HepG2 (cell line): ENCODE measurements at regions not wholly inside any gene's neighbourhood (a gene's known extent, or its start where the extent isn't known, plus 50 kb on each side); places are given as distances from the start of the nearest gene placed in this dataset.
"Not testable (repeated sequence)": the region's sequence is repeated elsewhere in the genome, so short reads cannot be mapped to it uniquely, and the experiment has no call there.

Experiments
- ATAC-seq: fragments of 200-7000 bp; cut with Tn5 transposase; 3 replicates; pipeline ENCODE4 v1.9.1; 2020; ENCODE audit warnings: mild to moderate bottlenecking, moderate library complexity
- BruUV-seq: library from RNA; stranded (reverse); fragments of 400-500 nt; replicated peaks from 2 replicates; lab custom pipeline; 2021; lab: Mats Ljungman, UMichigan
- CTCF ChIA-PET: fragments of 300-600 bp; formaldehyde crosslinking; extraction: SDS; loops from one replicate; lab custom pipeline; 2021; ENCODE audit warnings: low total read pairs, inconsistent platforms, low intra/inter-chr PET ratio; lab: Yijun Ruan, JAX
- POLR2A ChIA-PET: fragments of 350-600 bp; sonication (Branson Sonifier 250); formaldehyde crosslinking; loops from one replicate; lab custom pipeline; 2020; ENCODE audit warnings: antibody characterized with exemption, inconsistent platforms; lab: Yijun Ruan, JAX
- DNase-seq: peaks from one replicate; pipeline ENCODE4 v3.0.0-alpha.2; 2015; ENCODE audit warnings: low spot score
- FAIRE-seq: peaks from 3 replicates; lab custom pipeline; 2011; peaks lifted over from hg19 to GRCh38; lab: Jason Lieb, UNC
- H2AFZ ChIP-seq: one replicate; pipeline ENCODE4 v1.6.1; 2011; ENCODE audit warnings: low read length, inconsistent platforms
- H3K27ac ChIP-seq: fragments of 300-600 bp; 3 replicates; pipeline ENCODE4 v1.8.0; 2011; ENCODE audit warnings: mixed run types, mild to moderate bottlenecking, mixed read lengths, low read length, inconsistent platforms; ENCODE audit not compliant: insufficient read depth; ENCODE audit errors: extremely low read length
- H3K27me3 ChIP-seq, 2 experiments: fragments of 200-600 bp in 1 of 2; 2 replicates in 1 of 2; 3 replicates in 1 of 2; pipeline versions ENCODE4 v1.6.0 to v1.8.0; 2011; ENCODE audit warnings: low read length in 2 of 2, mild to moderate bottlenecking in 2 of 2, moderate library complexity in 2 of 2, inconsistent platforms in 1 of 2; ENCODE audit not compliant: insufficient read depth in 2 of 2, control insufficient read depth in 1 of 2
- H3K36me3 ChIP-seq, 2 experiments: fragments of 200-600 bp in 1 of 2; replicated peaks in 1 of 2; 2 replicates in 1 of 2; 3 replicates in 1 of 2; pipeline versions ENCODE4 v1.5.1 to v1.8.0; 2011; ENCODE audit warnings: low read length in 2 of 2, inconsistent platforms in 1 of 2; ENCODE audit not compliant: insufficient read depth in 2 of 2, control insufficient read depth in 1 of 2
- H3K4me1 ChIP-seq: 2 replicates; pipeline ENCODE4 v1.5.1; 2012; ENCODE audit warnings: low read length, inconsistent platforms; ENCODE audit not compliant: insufficient read depth
- H3K4me2 ChIP-seq: 2 replicates; pipeline ENCODE4 v1.6.0; 2011; ENCODE audit warnings: low read depth, low read length, inconsistent platforms
- H3K4me3 ChIP-seq, 3 experiments: fragments of 200-600 bp in 1 of 3; sonication (generic), shearing (Covaris generic) in 1 of 3; replicated peaks in 1 of 3; 2 replicates each; pipeline ENCODE4 v1.5.1; 2011 to 2016; ENCODE audit warnings: low read length in 3 of 3, inconsistent platforms in 2 of 3, low read depth in 2 of 3, mild to moderate bottlenecking in 2 of 3, control low read depth in 1 of 3, mixed read lengths in 1 of 3; ENCODE audit not compliant: insufficient read depth in 1 of 3
- H3K79me2 ChIP-seq: one replicate; pipeline ENCODE4 v1.6.1; 2011; ENCODE audit warnings: low read length, inconsistent platforms; ENCODE audit not compliant: insufficient read depth
- H3K9ac ChIP-seq: 2 replicates; pipeline ENCODE4 v1.6.0; 2011; ENCODE audit warnings: mild to moderate bottlenecking, low read depth, low read length, inconsistent platforms; ENCODE audit not compliant: insufficient read depth
- H3K9me3 ChIP-seq: 2 replicates; pipeline ENCODE4 v1.5.1; 2012; ENCODE audit warnings: mild to moderate bottlenecking, low read length
- H4K20me1 ChIP-seq: 2 replicates; pipeline ENCODE4 v1.6.0; 2011; ENCODE audit warnings: inconsistent platforms, mild to moderate bottlenecking, low read length, moderate library complexity; ENCODE audit not compliant: insufficient read depth
- FOSL2 ChIP-seq: sonication (generic); formaldehyde crosslinking; IDR thresholded peaks from 2 replicates; pipeline ENCODE4 v1.4.0; 2020; ENCODE audit warnings: missing genetic modification reagents
- FOXP4 ChIP-seq: sonication (generic); formaldehyde crosslinking; IDR thresholded peaks from 2 replicates; pipeline ENCODE4 v1.4.0; 2020; ENCODE audit warnings: missing genetic modification reagents
- GATAD2A ChIP-seq: IDR thresholded peaks from 2 replicates; pipeline ENCODE4 v1.6.1; 2016
- HDAC2 ChIP-seq: sonication (generic); formaldehyde crosslinking; IDR thresholded peaks from 2 replicates; pipeline ENCODE4 v1.4.0; 2020; ENCODE audit warnings: missing genetic modification reagents
- HOMEZ ChIP-seq: IDR thresholded peaks from 2 replicates; pipeline ENCODE4 v1.6.1; 2016; ENCODE audit warnings: low read depth
- KAT8 ChIP-seq: IDR thresholded peaks from 2 replicates; pipeline ENCODE4 v1.6.1; 2016; ENCODE audit warnings: missing genetic modification reagents, missing compliant biosample characterization
- NCOA2 ChIP-seq: sonication (generic); formaldehyde crosslinking; IDR thresholded peaks from 2 replicates; pipeline ENCODE4 v1.8.0; 2022; ENCODE audit warnings: inconsistent platforms
- NR2F6 ChIP-seq, 2 experiments: IDR thresholded peaks; 2 replicates each; pipeline ENCODE4 v1.6.1; 2016; ENCODE audit warnings: antibody characterized with exemption in 1 of 2, mild to moderate bottlenecking in 1 of 2
- ONECUT2 ChIP-seq: sonication (generic); formaldehyde crosslinking; IDR thresholded peaks from 2 replicates; pipeline ENCODE4 v1.4.0; 2020; ENCODE audit warnings: missing genetic modification reagents
- PAXIP1 ChIP-seq: sonication (generic); formaldehyde crosslinking; conservative IDR thresholded peaks from 2 replicates; pipeline ENCODE4 v1.4.0; 2020; ENCODE audit warnings: mild to moderate bottlenecking, missing genetic modification reagents, moderate library complexity
- POGZ ChIP-seq: sonication (generic); formaldehyde crosslinking; IDR thresholded peaks from 2 replicates; pipeline ENCODE4 v1.4.0; 2020; ENCODE audit warnings: mild to moderate bottlenecking, missing genetic modification reagents
- SOX5 ChIP-seq: IDR thresholded peaks from 2 replicates; pipeline ENCODE4 v1.6.1; 2016; ENCODE audit warnings: borderline replicate concordance
- ZBTB38 ChIP-seq: sonication (generic); formaldehyde crosslinking; IDR thresholded peaks from 2 replicates; pipeline ENCODE4 v1.5.1; 2020; ENCODE audit warnings: mild to moderate bottlenecking, missing genetic modification reagents
- ZBTB7B ChIP-seq: sonication (generic); formaldehyde crosslinking; IDR thresholded peaks from 2 replicates; pipeline ENCODE4 v1.4.0; 2020; ENCODE audit warnings: missing genetic modification reagents
- ZFY ChIP-seq: sonication (generic); formaldehyde crosslinking; IDR thresholded peaks from 2 replicates; pipeline ENCODE4 v1.4.0; 2020; ENCODE audit warnings: missing genetic modification reagents
- ZMYM4 ChIP-seq: sonication (generic); formaldehyde crosslinking; IDR thresholded peaks from 2 replicates; pipeline ENCODE4 v1.8.1; 2023; ENCODE audit warnings: mild to moderate bottlenecking, missing genetic modification reagents
- ZNF124 ChIP-seq: sonication (generic); formaldehyde crosslinking; IDR thresholded peaks from 2 replicates; pipeline ENCODE4 v1.4.0; 2020; ENCODE audit warnings: missing genetic modification reagents
- WGBS: methylation state at CpG from one replicate; pipeline ENCODE4 v1.1.6; 2017; ENCODE audit warnings: low lambda C conversion rate; 5-methylcytosine and 5-hydroxymethylcytosine counted together
- in situ Hi-C: cut with HindIII; loops from 2 replicates; pipeline ENCODE4 v1.10.0; 2017; ENCODE audit warnings: low pct_unique_long_range_greater_than_20kb; ENCODE audit not compliant: extremely low pct_ligation_motif_present
- intact Hi-C: fragments of 100-400 bp; cut with micrococcal nuclease; formaldehyde crosslinking; loops from one replicate; pipeline ENCODE4 v1.10.0; 2022; ENCODE audit not compliant: unreplicated experiment

GRCh38 chr11:107253661-107254060 lies 204.0 kb downstream of the CWF19L2 start:
- H3K4me2 ChIP-seq; POLR2A ChIA-PET; intact Hi-C loops; H3K36me3 ChIP-seq; H2AFZ ChIP-seq; BruUV-seq; DNase-seq; CTCF ChIA-PET; ATAC-seq; H4K20me1 ChIP-seq; H3K4me3 ChIP-seq; H3K27me3 ChIP-seq; H3K79me2 ChIP-seq; in situ Hi-C loops; FAIRE-seq; H3K9me3 ChIP-seq; H3K9ac ChIP-seq; TF ChIP-seq NR2F6 (IDR thresholded peaks at IDR 0.05): not testable (repeated sequence)
- peaks cover 21% of the 10 kb centered on the region for H3K4me1 ChIP-seq
- H3K27ac ChIP-seq = peak overlapping the region; percentile 35
- 52% methylated on average over 7 of the region's 8 CpGs for WGBS
- TF ChIP-seq ZMYM4 (CRISPR knock-in tag) (peak; percentile 67), SOX5 (CRISPR knock-in tag) (peak; percentile 54; the same call in 1 of the 2 replicates), FOSL2 (CRISPR knock-in tag) (0 out of 2 replicates have a peak, but pooled peaks have one; percentile 17), HDAC2 (CRISPR knock-in tag) (0 out of 2 replicates have a peak, but pooled peaks have one; percentile 56), KAT8 (CRISPR knock-in tag) (0 out of 2 replicates have a peak, but pooled peaks have one; percentile 24), ZNF124 (CRISPR knock-in tag) (0 out of 2 replicates have a peak, but pooled peaks have one; percentile 27), ZBTB38 (CRISPR knock-in tag) (0 out of 2 replicates have a peak, but pooled peaks have one; percentile 41), ZFY (CRISPR knock-in tag) (peak; percentile 18; the same call in 1 of the 2 replicates), ONECUT2 (CRISPR knock-in tag) (peak; percentile 77), ZBTB7B (CRISPR knock-in tag) (0 out of 2 replicates have a peak, but pooled peaks have one; percentile 22), GATAD2A (CRISPR knock-in tag) (peak; percentile 18; the same call in 1 of the 2 replicates), PAXIP1 (CRISPR knock-in tag) (0 out of 2 replicates have a peak, but pooled peaks have one; percentile 38), FOXP4 (CRISPR knock-in tag) (0 out of 2 replicates have a peak, but pooled peaks have one; percentile 11), HOMEZ (peak; percentile 55; the same call in 1 of the 2 replicates), POGZ (peak; percentile 48; the same call in 1 of the 2 replicates), NR2F6 (CRISPR knock-in tag; IDR thresholded peaks at IDR 0.05) (peak; percentile 33; the same call in 1 of the 2 replicates), NCOA2 (CRISPR knock-in tag) (peak; percentile 53)
